ENCODE measurements at regions not wholly inside any gene's neighbourhood (a gene's known extent, or its start where the extent isn't known, plus 50 kb on each side); places are given as distances from the start of the nearest gene placed in this dataset.

- Histone ChIP-seq H3K4me2 (ENCODE audit: control insufficient read depth, extremely low read depth, insufficient read depth, low read depth, low read length) (peak overlapping the region; percentile 27), H3K4me3 (ENCODE audit: control insufficient read depth in 2 of 3, extremely low read depth in 1 of 3, insufficient read depth in 2 of 3, low read depth in 1 of 3, low read length in 3 of 3) (no peak overlapping the region)
- dilution Hi-C loops (cut with MboI; ENCODE audit: extremely low pct_ligation_motif_present, low sequenced_read_pairs), result no loop called here
These were observed 62.8 kb upstream of the IL33 start for GRCh38 chr9:6152788-6153187.

GRCh38 chr9:6150483-6150882, 65.1 kb upstream of the IL33 start:
- Histone ChIP-seq H3K36me3 (ENCODE audit: control insufficient read depth in 2 of 2, extremely low read depth in 1 of 2, insufficient read depth in 2 of 2, low read length in 2 of 2) (no peaks in the 10 kb centered on the region), H3K4me2 (ENCODE audit: control insufficient read depth, extremely low read depth, insufficient read depth, low read depth, low read length) (no peak overlapping the region), H3K4me1 (ENCODE audit: control insufficient read depth, extremely low read depth, insufficient read depth, low read length) (peaks cover 9% of the 10 kb centered on the region)

More at GRCh38 chr9:6152788-6153187, 62.8 kb upstream of the IL33 start:
- DNase-seq (ENCODE audit: low read depth, low spot score), result no peak
- H3K27ac ChIP-seq (ENCODE audit: control insufficient read depth, insufficient read depth, low read length), result peak overlapping the region; percentile 73
- no peak overlapping the region for H2AFZ ChIP-seq (ENCODE audit: control insufficient read depth, low read length)
- no peaks in the 10 kb centered on the region for H3K27me3 ChIP-seq (ENCODE audit: control insufficient read depth, extremely low read depth, insufficient read depth, low read length)
- no peaks in the 10 kb centered on the region for H3K36me3 ChIP-seq (ENCODE audit: control insufficient read depth in 2 of 2, extremely low read depth in 1 of 2, insufficient read depth in 2 of 2, low read length in 2 of 2)
- TF ChIP-seq CTCF (optimal IDR thresholded peaks at IDR 0.05 in 1 of 3, IDR thresholded peaks at IDR 0.05 in 1 of 3, conservative IDR thresholded peaks at IDR 0.05 in 1 of 3; ENCODE audit: extremely low read depth in 1 of 3, insufficient read depth in 2 of 3, low read length in 3 of 3) (no peak), EZH2 (IDR thresholded peaks at IDR 0.05; ENCODE audit: low read length) (no peak)
- H3K9me3 ChIP-seq (ENCODE audit: control insufficient read depth, low read depth, low read length), result no peaks in the 10 kb centered on the region
- H4K20me1 ChIP-seq (ENCODE audit: control insufficient read depth, extremely low read depth, insufficient read depth, low read length), result no peaks in the 10 kb centered on the region
- H3K9me1 ChIP-seq (ENCODE audit: control insufficient read depth, extremely low read depth, insufficient read depth, low read length), result no peaks in the 10 kb centered on the region
- H3K79me2 ChIP-seq (ENCODE audit: control insufficient read depth, insufficient read depth, low read length), result no peaks in the 10 kb centered on the region
- H3K9ac ChIP-seq (ENCODE audit: control insufficient read depth, extremely low read depth, insufficient read depth, low read length), result no peak overlapping the region
- peaks cover 9% of the 10 kb centered on the region for H3K4me1 ChIP-seq (ENCODE audit: control insufficient read depth, extremely low read depth, insufficient read depth, low read length)
- FAIRE-seq, result no peak

More at GRCh38 chr9:6150483-6150882, 65.1 kb upstream of the IL33 start:
- Histone ChIP-seq H2AFZ (ENCODE audit: control insufficient read depth, low read length) (no peak overlapping the region), H3K79me2 (ENCODE audit: control insufficient read depth, insufficient read depth, low read length) (no peaks in the 10 kb centered on the region), H3K27me3 (ENCODE audit: control insufficient read depth, extremely low read depth, insufficient read depth, low read length) (no peaks in the 10 kb centered on the region), H3K9me1 (ENCODE audit: control insufficient read depth, extremely low read depth, insufficient read depth, low read length) (no peaks in the 10 kb centered on the region), H3K4me3 (ENCODE audit: control insufficient read depth in 2 of 3, extremely low read depth in 1 of 3, insufficient read depth in 2 of 3, low read depth in 1 of 3, low read length in 3 of 3) (no peak overlapping the region), H4K20me1 (ENCODE audit: control insufficient read depth, extremely low read depth, insufficient read depth, low read length) (no peaks in the 10 kb centered on the region), H3K9me3 (ENCODE audit: control insufficient read depth, low read depth, low read length) (no peaks in the 10 kb centered on the region), H3K27ac (ENCODE audit: control insufficient read depth, insufficient read depth, low read length) (no peak overlapping the region), H3K9ac (ENCODE audit: control insufficient read depth, extremely low read depth, insufficient read depth, low read length) (no peak overlapping the region)
- TF ChIP-seq CTCF (optimal IDR thresholded peaks at IDR 0.05 in 1 of 3, IDR thresholded peaks at IDR 0.05 in 1 of 3, conservative IDR thresholded peaks at IDR 0.05 in 1 of 3; ENCODE audit: extremely low read depth in 1 of 3, insufficient read depth in 2 of 3, low read length in 3 of 3) (no peak), EZH2 (IDR thresholded peaks at IDR 0.05; ENCODE audit: low read length) (no peak)
- FAIRE-seq (no peak), DNase-seq (ENCODE audit: low read depth, low spot score) (no peak)
- dilution Hi-C loops (cut with MboI; ENCODE audit: extremely low pct_ligation_motif_present, low sequenced_read_pairs), result no loop called here
